ENCODE measurements at regions not wholly inside any gene's neighbourhood (a gene's known extent, or its start where the extent isn't known, plus 50 kb on each side); places are given as distances from the start of the nearest gene placed in this dataset.

DNA sequence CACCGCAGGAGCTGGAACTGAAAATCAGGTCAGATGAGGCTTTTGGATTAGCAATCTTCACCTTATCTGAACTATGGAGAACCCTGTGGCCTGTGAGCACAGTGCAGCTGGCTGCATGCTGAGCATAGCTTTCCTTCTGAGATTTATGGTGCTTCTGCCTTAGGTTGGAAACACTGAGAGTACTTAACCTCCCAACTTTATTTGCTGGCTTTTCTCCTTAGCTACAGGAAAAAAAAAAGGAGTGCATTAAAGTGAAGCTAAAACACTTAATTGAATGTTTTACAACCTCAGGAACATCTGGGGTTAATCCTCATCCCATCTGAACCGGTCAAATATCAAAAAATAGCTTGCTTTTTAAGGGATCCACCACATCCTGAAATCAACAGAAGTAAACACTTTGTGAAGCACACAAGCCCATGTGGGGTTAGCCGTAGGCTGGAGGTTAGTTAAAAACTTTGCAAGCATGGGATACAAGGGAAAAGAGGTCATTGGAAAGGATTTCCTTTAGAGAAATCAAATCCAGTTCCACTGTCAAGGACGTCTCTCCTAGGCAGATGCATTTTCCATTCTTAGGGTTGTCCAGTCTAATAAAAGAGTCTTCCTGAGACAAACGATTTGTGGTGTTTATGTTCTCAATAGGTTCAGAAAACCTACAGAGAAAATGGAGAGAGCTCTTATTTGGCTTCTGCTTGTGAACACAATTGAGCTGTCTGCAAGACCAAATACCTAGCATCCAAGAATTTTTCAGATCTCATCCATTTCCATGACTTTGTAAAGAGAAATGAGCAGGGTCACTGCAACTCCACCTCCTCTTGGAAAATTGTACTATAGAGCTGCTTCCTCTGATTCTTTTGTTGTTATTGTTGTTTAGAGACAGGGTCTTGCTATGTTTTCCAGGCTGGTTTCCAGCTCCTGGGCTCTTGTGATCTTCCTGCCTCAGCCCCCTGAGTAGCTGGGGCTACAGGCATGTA is 470.4 kb upstream of the IGFBP3 start (continued):
- TF ChIP-seq, protein P1, sequence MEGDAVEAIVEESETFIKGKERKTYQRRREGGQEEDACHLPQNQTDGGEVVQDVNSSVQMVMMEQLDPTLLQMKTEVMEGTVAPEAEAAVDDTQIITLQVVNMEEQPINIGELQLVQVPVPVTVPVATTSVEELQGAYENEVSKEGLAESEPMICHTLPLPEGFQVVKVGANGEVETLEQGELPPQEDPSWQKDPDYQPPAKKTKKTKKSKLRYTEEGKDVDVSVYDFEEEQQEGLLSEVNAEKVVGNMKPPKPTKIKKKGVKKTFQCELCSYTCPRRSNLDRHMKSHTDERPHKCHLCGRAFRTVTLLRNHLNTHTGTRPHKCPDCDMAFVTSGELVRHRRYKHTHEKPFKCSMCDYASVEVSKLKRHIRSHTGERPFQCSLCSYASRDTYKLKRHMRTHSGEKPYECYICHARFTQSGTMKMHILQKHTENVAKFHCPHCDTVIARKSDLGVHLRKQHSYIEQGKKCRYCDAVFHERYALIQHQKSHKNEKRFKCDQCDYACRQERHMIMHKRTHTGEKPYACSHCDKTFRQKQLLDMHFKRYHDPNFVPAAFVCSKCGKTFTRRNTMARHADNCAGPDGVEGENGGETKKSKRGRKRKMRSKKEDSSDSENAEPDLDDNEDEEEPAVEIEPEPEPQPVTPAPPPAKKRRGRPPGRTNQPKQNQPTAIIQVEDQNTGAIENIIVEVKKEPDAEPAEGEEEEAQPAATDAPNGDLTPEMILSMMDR (conservative IDR thresholded peaks at IDR 0.05; ENCODE audit: low read depth, low read length): no peak
- TF ChIP-seq NFE2L2 (IDR thresholded peaks at IDR 0.05; ENCODE audit: low read depth, low read length): no peak

DNA sequence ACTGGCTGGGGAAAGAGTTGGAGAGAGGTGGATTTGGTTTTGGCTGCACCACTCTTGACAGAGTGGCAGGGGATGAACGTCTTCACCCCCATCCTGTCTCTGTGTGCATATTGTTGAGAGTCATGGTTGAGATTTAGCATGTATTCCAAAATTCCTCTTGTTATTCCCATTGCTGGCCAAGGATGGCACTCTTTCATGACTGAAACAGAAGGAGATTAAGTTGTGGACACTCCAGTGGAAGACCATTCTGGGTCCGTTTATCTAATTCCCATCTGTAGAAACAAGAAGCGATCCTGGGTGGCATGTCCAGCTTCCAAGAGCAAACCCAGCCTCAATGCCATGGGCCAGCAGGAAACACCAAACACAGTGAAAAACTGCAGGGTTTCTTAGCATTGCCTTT is 469.0 kb upstream of the IGFBP3 start:
- 80% methylated on average over 1 of the region's 3 CpGs; no CpG with 5 or more reads in 1 of the 2 experiments for WGBS, 2 experiments (ENCODE audit: extremely low coverage in 2 of 2, insufficient read length in 1 of 2)
- no peak overlapping the region for H3K14ac ChIP-seq (replicated peaks; ENCODE audit: low read depth, low read length)
- H3K4ac ChIP-seq (ENCODE audit: low read depth, low read length): no peak overlapping the region
- no peak overlapping the region for H3K18ac ChIP-seq (ENCODE audit: low read depth, low read length)
- H3K4me3 ChIP-seq (ENCODE audit: insufficient read depth, low read depth, low read length): no peak overlapping the region
- 0 out of 2 replicates have a peak, but pooled peaks cover 4% of the 10 kb centered on the region for H3K9me1 ChIP-seq (ENCODE audit: insufficient read depth, low read length)
- no peaks in the 10 kb centered on the region for H3K36me3 ChIP-seq (ENCODE audit: control insufficient read depth, insufficient read depth, low read length)
- DNase-seq (peak; percentile 6), ATAC-seq (ENCODE audit: low read depth) (no peak)
- peaks cover 6% of the 10 kb centered on the region; the same call in 1 of the 2 replicates for H3K4me1 ChIP-seq (ENCODE audit: control insufficient read depth, insufficient read depth, low read length)
- in situ Hi-C loops (cut with MboI; ENCODE audit: low sequenced_read_pairs): no loop called here
- H3K79me1 ChIP-seq (ENCODE audit: low read depth in 1 of 2, low read length in 2 of 2): no peaks in the 10 kb centered on the region
- H2BK20ac ChIP-seq (ENCODE audit: low read depth, low read length): no peak overlapping the region
- no peaks in the 10 kb centered on the region for H4K20me1 ChIP-seq (ENCODE audit: insufficient read depth, low read length)
- BruUV-seq (replicated peaks): no TSS peak
- no peak overlapping the region for H4K8ac ChIP-seq (ENCODE audit: low read depth in 2 of 2, low read length in 2 of 2)
- no peak overlapping the region for H3K27ac ChIP-seq (ENCODE audit: insufficient read depth, low read length)
- peaks cover under 1% of the 10 kb centered on the region; the same call in 1 of the 2 replicates for H3K27me3 ChIP-seq (ENCODE audit: control insufficient read depth, insufficient read depth, low read length)
- H4K91ac ChIP-seq (ENCODE audit: insufficient read depth, low read depth, low read length): no peak overlapping the region
- H2BK15ac ChIP-seq (ENCODE audit: low read depth, low read length): peak overlapping the region; percentile 54; the same call in 1 of the 3 replicates
- no peaks in the 10 kb centered on the region; the same call in none of the 2 replicates for H3K9me3 ChIP-seq (ENCODE audit: control insufficient read depth, insufficient read depth, low read length)
- CTCF ChIA-PET: no interaction called here
- H2AFZ ChIP-seq (replicated peaks; ENCODE audit: low read length, poor library complexity): no peak overlapping the region
- H3K4me2 ChIP-seq (ENCODE audit: low read depth, low read length): no peak overlapping the region
- H3K56ac ChIP-seq (ENCODE audit: extremely low read depth, insufficient read depth, low read length): no peak overlapping the region
- no peak overlapping the region for H4K5ac ChIP-seq (ENCODE audit: low read depth, low read length)
- POLR2A ChIA-PET (ENCODE audit: unreplicated experiment): no interaction called here
- H2AK5ac ChIP-seq (ENCODE audit: low read depth, low read length): no peak overlapping the region
- H2BK120ac ChIP-seq (ENCODE audit: low read depth, low read length): no peak overlapping the region; the same call in 1 of the 2 replicates
- H2AK9ac ChIP-seq (replicated peaks; ENCODE audit: low read depth, low read length, poor library complexity): no peak overlapping the region
- intact Hi-C loops (cut with micrococcal nuclease): no loop called here
- dilution Hi-C loops (cut with HindIII; ENCODE audit: low sequenced_read_pairs, unreplicated experiment): no loop called here
- H3K9ac ChIP-seq (ENCODE audit: low read depth, low read length): no peak overlapping the region
- no peak overlapping the region for H3K23ac ChIP-seq (ENCODE audit: low read depth, low read length)
- TF ChIP-seq, protein P1 (conservative IDR thresholded peaks at IDR 0.05; ENCODE audit: low read depth, low read length): 0 out of 2 replicates have a peak, but pooled peaks have one; percentile 20
- TF ChIP-seq MXI1 (IDR thresholded peaks at IDR 0.05; ENCODE audit: borderline replicate concordance, low read depth, low read length): no peak
- H2BK5ac ChIP-seq (ENCODE audit: low read depth, low read length, poor library complexity, severe bottlenecking): no peak overlapping the region

Measured in IMR-90 (cell line).